MCF 10A (cell line): ENCODE measurements at regions not wholly inside any gene's neighbourhood (a gene's known extent, or its start where the extent isn't known, plus 50 kb on each side); places are given as distances from the start of the nearest gene placed in this dataset.

Experiments used
- BruUV-seq: library from RNA; stranded (reverse); fragments of 400-500 nt; replicated peaks from 2 replicates; lab custom pipeline; 2021; lab: Mats Ljungman, UMichigan
- CTCF ChIA-PET: fragments of 300-600 bp; sonication (Branson Sonifier 250); formaldehyde crosslinking; extraction: SDS; loops from one replicate; lab custom pipeline; 2021; ENCODE audit warnings: antibody characterized with exemption, inconsistent platforms; lab: Yijun Ruan, JAX
- POLR2A ChIA-PET: fragments of 300-600, 350-650 bp; sonication (Branson Sonifier 250); formaldehyde crosslinking; extraction: SDS; loops from one replicate; lab custom pipeline; 2020; ENCODE audit warnings: antibody characterized with exemption, inconsistent platforms; lab: Yijun Ruan, JAX
- DNase-seq: peaks from one replicate; pipeline ENCODE4 v3.0.0-alpha.2; 2018; ENCODE audit not compliant: unreplicated experiment
- H3K27ac Mint-ChIP-seq: one replicate; pipeline ENCODE4 v1.8.0; 2022; ENCODE audit warnings: mild to moderate bottlenecking, low read depth, mixed read lengths; ENCODE audit not compliant: unreplicated experiment
- H3K27me3 Mint-ChIP-seq: one replicate; pipeline ENCODE4 v1.8.0; 2022; ENCODE audit warnings: mixed read lengths; ENCODE audit not compliant: insufficient read depth, unreplicated experiment
- H3K36me3 Mint-ChIP-seq: one replicate; pipeline ENCODE4 v1.8.0; 2022; ENCODE audit warnings: mild to moderate bottlenecking, moderate library complexity, mixed read lengths; ENCODE audit not compliant: insufficient read depth, unreplicated experiment
- H3K4me1 Mint-ChIP-seq: one replicate; pipeline ENCODE4 v1.8.0; 2022; ENCODE audit warnings: mixed read lengths; ENCODE audit not compliant: insufficient read depth, unreplicated experiment
- H3K4me3 Mint-ChIP-seq: one replicate; pipeline ENCODE4 v1.8.0; 2022; ENCODE audit warnings: mild to moderate bottlenecking, moderate library complexity, mixed read lengths; ENCODE audit not compliant: unreplicated experiment
- H3K9me3 Mint-ChIP-seq: one replicate; pipeline ENCODE4 v1.8.0; 2022; ENCODE audit warnings: mixed read lengths; ENCODE audit not compliant: unreplicated experiment
- intact Hi-C: fragments of 100-400 bp; cut with micrococcal nuclease; formaldehyde crosslinking; loops from 2 replicates; pipeline ENCODE4 v1.14.1; 2022
- TF ChIP-seq, protein P1 (sequence below): fragments of 200-600 bp; IDR thresholded peaks from one replicate; pipeline ENCODE4 v1.8.0; 2022; ENCODE audit warnings: antibody characterized with exemption, mild to moderate bottlenecking; ENCODE audit not compliant: unreplicated experiment

- no peaks in the 10 kb centered on the region for H3K36me3 Mint-ChIP-seq
- no peaks in the 10 kb centered on the region for H3K4me1 Mint-ChIP-seq
- peaks cover 8% of the 10 kb centered on the region for H3K9me3 Mint-ChIP-seq
- TF ChIP-seq, protein P1, sequence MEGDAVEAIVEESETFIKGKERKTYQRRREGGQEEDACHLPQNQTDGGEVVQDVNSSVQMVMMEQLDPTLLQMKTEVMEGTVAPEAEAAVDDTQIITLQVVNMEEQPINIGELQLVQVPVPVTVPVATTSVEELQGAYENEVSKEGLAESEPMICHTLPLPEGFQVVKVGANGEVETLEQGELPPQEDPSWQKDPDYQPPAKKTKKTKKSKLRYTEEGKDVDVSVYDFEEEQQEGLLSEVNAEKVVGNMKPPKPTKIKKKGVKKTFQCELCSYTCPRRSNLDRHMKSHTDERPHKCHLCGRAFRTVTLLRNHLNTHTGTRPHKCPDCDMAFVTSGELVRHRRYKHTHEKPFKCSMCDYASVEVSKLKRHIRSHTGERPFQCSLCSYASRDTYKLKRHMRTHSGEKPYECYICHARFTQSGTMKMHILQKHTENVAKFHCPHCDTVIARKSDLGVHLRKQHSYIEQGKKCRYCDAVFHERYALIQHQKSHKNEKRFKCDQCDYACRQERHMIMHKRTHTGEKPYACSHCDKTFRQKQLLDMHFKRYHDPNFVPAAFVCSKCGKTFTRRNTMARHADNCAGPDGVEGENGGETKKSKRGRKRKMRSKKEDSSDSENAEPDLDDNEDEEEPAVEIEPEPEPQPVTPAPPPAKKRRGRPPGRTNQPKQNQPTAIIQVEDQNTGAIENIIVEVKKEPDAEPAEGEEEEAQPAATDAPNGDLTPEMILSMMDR, result no peak
- no peak overlapping the region for H3K27ac Mint-ChIP-seq
- ChIA-PET POLR2A (no interaction called here), CTCF (no interaction called here)
- H3K27me3 Mint-ChIP-seq, result peaks cover 92% of the 10 kb centered on the region
- DNase-seq, result no peak
- no TSS peak for BruUV-seq
- H3K4me3 Mint-ChIP-seq, result no peak overlapping the region
- intact Hi-C loops, result no loop called here
These were observed 271.8 kb downstream of the IRF8 start for GRCh38 chr16:86170720-86171119.

DNA sequence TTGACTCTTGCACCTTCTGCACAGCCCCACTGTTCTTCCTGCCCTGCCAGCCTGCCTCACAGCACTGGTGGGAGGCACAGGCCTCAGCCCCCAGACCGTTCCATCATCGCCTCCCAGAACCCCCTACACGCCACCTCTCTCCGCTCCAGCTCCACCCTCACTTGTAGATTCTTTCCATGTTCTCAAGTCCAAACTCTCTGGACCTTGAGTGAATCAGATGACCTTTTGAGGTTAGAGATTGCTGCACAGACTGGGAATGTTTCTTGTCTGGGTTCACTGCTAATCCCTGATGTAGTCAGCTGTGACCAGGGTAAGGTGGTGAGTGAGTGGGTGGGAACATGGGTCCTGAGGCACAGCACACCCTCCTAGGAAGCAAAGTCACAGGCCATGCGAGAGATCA lies 272.4 kb downstream of the IRF8 start:
- H3K9me3 Mint-ChIP-seq, result peaks cover 2% of the 10 kb centered on the region
- no TSS peak for BruUV-seq
- H3K4me3 Mint-ChIP-seq, result no peak overlapping the region
- no peaks in the 10 kb centered on the region for H3K4me1 Mint-ChIP-seq
- ChIA-PET POLR2A (no interaction called here), CTCF (no interaction called here)
- TF ChIP-seq, protein P1, result no peak
- DNase-seq, result no peak
- H3K36me3 Mint-ChIP-seq, result no peaks in the 10 kb centered on the region
- intact Hi-C loops, result no loop called here
- H3K27ac Mint-ChIP-seq, result no peak overlapping the region
- peaks cover 92% of the 10 kb centered on the region for H3K27me3 Mint-ChIP-seq

- no TSS peak for BruUV-seq
- H3K27me3 Mint-ChIP-seq, result peaks cover 65% of the 10 kb centered on the region
- H3K4me3 Mint-ChIP-seq, result no peak overlapping the region
- TF ChIP-seq, protein P1, result no peak
- POLR2A ChIA-PET, result no interaction called here
- CTCF ChIA-PET, result no interaction called here
- H3K36me3 Mint-ChIP-seq, result no peaks in the 10 kb centered on the region
- no peak for DNase-seq
- H3K27ac Mint-ChIP-seq, result no peak overlapping the region
- intact Hi-C loops, result no loop called here
- no peaks in the 10 kb centered on the region for H3K4me1 Mint-ChIP-seq
- no peaks in the 10 kb centered on the region for H3K9me3 Mint-ChIP-seq
These were observed 276.9 kb downstream of the IRF8 start for GRCh38 chr16:86175816-86176215.

DNA sequence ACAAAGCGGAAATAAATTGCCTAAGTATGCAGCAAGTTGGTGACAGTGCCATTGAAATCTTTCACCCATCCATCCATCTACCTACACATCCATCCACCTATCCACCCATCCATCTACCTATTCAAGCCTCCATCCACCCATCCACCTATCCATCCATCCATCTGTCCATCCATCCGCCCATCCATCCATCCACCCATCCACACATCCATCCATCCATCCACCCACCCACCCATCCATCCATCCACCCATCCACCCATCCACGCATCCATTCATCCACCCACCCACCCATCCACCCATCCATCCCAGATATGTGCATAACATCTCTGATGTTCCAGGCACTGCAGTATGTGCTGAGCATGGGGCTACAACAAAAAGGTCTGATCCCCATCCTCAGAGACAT lies 277.5 kb downstream of the IRF8 start:
- BruUV-seq, result no TSS peak
- Mint-ChIP-seq H3K36me3 (no peaks in the 10 kb centered on the region), H3K4me3 (no peak overlapping the region), H3K27ac (no peak overlapping the region), H3K27me3 (peaks cover 58% of the 10 kb centered on the region), H3K4me1 (no peaks in the 10 kb centered on the region), H3K9me3 (no peaks in the 10 kb centered on the region)
- TF ChIP-seq, protein P1, result no peak
- CTCF ChIA-PET, result no interaction called here
- POLR2A ChIA-PET, result no interaction called here
- DNase-seq, result no peak
- intact Hi-C loops, result no loop called here
